Esophagus squamous epithelium (tissue), 4 donors: ENCODE measurements at regions not wholly inside any gene's neighbourhood (a gene's known extent, or its start where the extent isn't known, plus 50 kb on each side); places are given as distances from the start of the nearest gene placed in this dataset.

ENCODE experiments used
- CTCF ChIP-seq, 6 experiments: fragments of 450-650 bp in 4 of 6; fragments of 200-600 bp in 2 of 6; sonication (generic) in 2 of 6; IDR thresholded peaks; one replicate each; pipeline ENCODE4 v1.5.1; 2016 to 2019; ENCODE audit warnings: antibody characterized with exemption in 6 of 6, mild to moderate bottlenecking in 4 of 6, moderate library complexity in 4 of 6
- POLR2A ChIP-seq, 4 donors: fragments of 450-650 bp; IDR thresholded peaks; one replicate each; pipeline ENCODE4 v1.6.1; 2017; ENCODE audit warnings: antibody characterized with exemption in 4 of 4, mild to moderate bottlenecking in 4 of 4, moderate library complexity in 3 of 4

GRCh38 chr1:14460173-14460572 is 138.3 kb upstream of the KAZN start:
- TF ChIP-seq CTCF (IDR thresholded peaks at IDR 0.05) (no peak), POLR2A (IDR thresholded peaks at IDR 0.05) (no peak)
